Endothelial cell of umbilical vein (primary cell): ENCODE measurements at regions not wholly inside any gene's neighbourhood (a gene's known extent, or its start where the extent isn't known, plus 50 kb on each side); places are given as distances from the start of the nearest gene placed in this dataset.

Experiments
- BruUV-seq: library from RNA; stranded (reverse); fragments of 400-500 nt; replicated peaks from 2 replicates; lab custom pipeline; 2021; lab: Mats Ljungman, UMichigan
- CTCF ChIA-PET: fragments of 300-600, 350-600 bp; sonication (Branson Sonifier 250); formaldehyde crosslinking; loops from one replicate; lab custom pipeline; 2021; ENCODE audit warnings: antibody characterized with exemption, inconsistent platforms; lab: Charles Lee
- POLR2A ChIA-PET: fragments of 300-600, 350-600 bp; sonication (Branson Sonifier 250); formaldehyde crosslinking; loops from one replicate; lab custom pipeline; 2021; ENCODE audit warnings: antibody characterized with exemption, inconsistent platforms; lab: Charles Lee
- DNase-seq: peaks from one replicate; pipeline ENCODE4 v3.0.0-alpha.2; 2011; ENCODE audit warnings: low read depth, low spot score
- FAIRE-seq: peaks from 2 replicates; lab custom pipeline; 2011; peaks lifted over from hg19 to GRCh38; lab: Jason Lieb, UNC
- H2AFZ ChIP-seq: 2 replicates; pipeline ENCODE4 v1.6.0; 2012; ENCODE audit warnings: low read depth, low read length, control low read depth, inconsistent platforms
- H3K27ac ChIP-seq: 2 replicates; pipeline ENCODE4 v1.5.1; 2011; ENCODE audit warnings: low read depth, mild to moderate bottlenecking, control low read depth, low read length, moderate library complexity; ENCODE audit not compliant: insufficient read depth
- H3K27me3 ChIP-seq, 2 experiments: 2 replicates each; pipeline versions ENCODE4 v1.6.0 to v1.6.1; 2011; ENCODE audit warnings: low read length in 2 of 2, mixed read lengths in 1 of 2; ENCODE audit not compliant: control insufficient read depth in 2 of 2, insufficient read depth in 2 of 2
- H3K36me3 ChIP-seq, 2 experiments: 2 replicates in 1 of 2; 3 replicates in 1 of 2; pipeline ENCODE4 v1.5.1; 2011; ENCODE audit warnings: low read length in 2 of 2, mild to moderate bottlenecking in 1 of 2, moderate library complexity in 1 of 2; ENCODE audit not compliant: control insufficient read depth in 2 of 2, insufficient read depth in 2 of 2; ENCODE audit errors: extremely low read depth in 1 of 2
- H3K4me1 ChIP-seq: 3 replicates; pipeline ENCODE4 v1.5.1; 2011; ENCODE audit warnings: mild to moderate bottlenecking, low read length; ENCODE audit not compliant: control insufficient read depth, insufficient read depth; ENCODE audit errors: extremely low read depth
- H3K4me2 ChIP-seq: 2 replicates; pipeline ENCODE4 v1.6.1; 2011; ENCODE audit warnings: low read length, control low read depth, mixed read lengths; ENCODE audit not compliant: insufficient read depth
- H3K4me3 ChIP-seq, 3 experiments: fragments of 200-600 bp in 1 of 3; sonication (generic), shearing (Covaris generic) in 1 of 3; replicated peaks in 1 of 3; 2 replicates each; pipeline ENCODE4 v1.5.1; 2011 to 2016; ENCODE audit warnings: control low read depth in 3 of 3, low read length in 3 of 3, mild to moderate bottlenecking in 2 of 3, inconsistent platforms in 1 of 3, low read depth in 1 of 3, moderate library complexity in 1 of 3; ENCODE audit not compliant: insufficient read depth in 1 of 3
- H3K79me2 ChIP-seq: 2 replicates; pipeline ENCODE4 v1.6.0; 2012; ENCODE audit warnings: low read length, inconsistent platforms; ENCODE audit not compliant: control insufficient read depth, insufficient read depth
- H3K9ac ChIP-seq: replicated peaks from 2 replicates; pipeline ENCODE3; 2011; ENCODE audit warnings: low read length, control low read depth; ENCODE audit not compliant: insufficient read depth; ENCODE audit errors: extremely low read depth
- H3K9me1 ChIP-seq: replicated peaks from 3 replicates; pipeline ENCODE4 v1.6.0; 2011; ENCODE audit warnings: mild to moderate bottlenecking, low read length; ENCODE audit not compliant: control insufficient read depth, insufficient read depth; ENCODE audit errors: extremely low read depth
- H3K9me3 ChIP-seq: replicated peaks from 2 replicates; pipeline ENCODE4 v1.5.1; 2012; ENCODE audit warnings: low read length, inconsistent platforms; ENCODE audit not compliant: control insufficient read depth, insufficient read depth
- H4K20me1 ChIP-seq: replicated peaks from 2 replicates; pipeline ENCODE3; 2011; ENCODE audit warnings: mild to moderate bottlenecking, low read length; ENCODE audit not compliant: control insufficient read depth, insufficient read depth; ENCODE audit errors: extremely low read depth
- CTCF ChIP-seq, 2 donors: IDR thresholded peaks; 1 replicate in 1 of 2; 2 replicates in 1 of 2; pipeline ENCODE4 v1.5.1; 2011; ENCODE audit warnings: low read length in 2 of 2, mild to moderate bottlenecking in 2 of 2, moderate library complexity in 2 of 2, control low read depth in 1 of 2, inconsistent platforms in 1 of 2, low read depth in 1 of 2; ENCODE audit not compliant: insufficient read depth in 1 of 2; ENCODE audit errors: extremely low read depth in 1 of 2
- EZH2 ChIP-seq: IDR thresholded peaks from 2 replicates; pipeline ENCODE4 v1.6.1; 2012; ENCODE audit warnings: borderline replicate concordance, low read depth, mild to moderate bottlenecking, moderate library complexity, low read length, inconsistent platforms; ENCODE audit not compliant: severe bottlenecking
- FOS ChIP-seq: IDR thresholded peaks from 2 replicates; pipeline ENCODE4 v1.6.1; 2011; ENCODE audit warnings: mild to moderate bottlenecking, low read length, moderate library complexity, borderline replicate concordance; ENCODE audit not compliant: insufficient read depth
- GATA2 ChIP-seq: IDR thresholded peaks from 2 replicates; pipeline ENCODE4 v1.7.0; 2011; ENCODE audit warnings: low read depth, mild to moderate bottlenecking, moderate library complexity, mixed read lengths, low read length; ENCODE audit not compliant: insufficient read length, insufficient read depth
- JUN ChIP-seq: IDR thresholded peaks from 2 replicates; pipeline ENCODE4 v1.6.1; 2011; ENCODE audit warnings: borderline replicate concordance, low read depth; ENCODE audit not compliant: insufficient read length, insufficient read depth
- MYC ChIP-seq: IDR thresholded peaks from one replicate; pipeline ENCODE4 v1.6.1; 2011; ENCODE audit warnings: mild to moderate bottlenecking, low read depth, low read length
- POLR2A ChIP-seq: IDR thresholded peaks from 2 replicates; pipeline ENCODE4 v1.6.1; 2012; ENCODE audit warnings: low read depth, mild to moderate bottlenecking, control low read depth, low read length
- POLR2AphosphoS5 ChIP-seq: IDR thresholded peaks from 2 replicates; pipeline ENCODE4 v1.6.1; 2012; ENCODE audit warnings: low read depth, mild to moderate bottlenecking, control low read depth, low read length, moderate library complexity; ENCODE audit not compliant: insufficient read depth
- dilution Hi-C: fragments of 300-500 bp; cut with MboI; formaldehyde crosslinking; loops from one replicate; pipeline ENCODE4 v1.15.0; 2019; ENCODE audit warnings: low sequenced_read_pairs; ENCODE audit not compliant: extremely low pct_ligation_motif_present
- intact Hi-C: fragments of 100-400 bp; cut with micrococcal nuclease; formaldehyde crosslinking; loops from one replicate; pipeline ENCODE4 v1.10.0; 2022
- TF ChIP-seq, protein P1 (sequence below): IDR thresholded peaks from 2 replicates; pipeline ENCODE4 v1.6.1; 2011; ENCODE audit not compliant: insufficient read depth, insufficient read length

- H3K4me1 ChIP-seq, result no peaks in the 10 kb centered on the region
- no peaks in the 10 kb centered on the region for H3K79me2 ChIP-seq
- DNase-seq (no peak), FAIRE-seq (no peak)
- H3K4me2 ChIP-seq, result no peak overlapping the region
- H4K20me1 ChIP-seq, result no peaks in the 10 kb centered on the region
- BruUV-seq, result no TSS peak
- H3K9ac ChIP-seq, result no peak overlapping the region
- ChIA-PET POLR2A (no interaction called here), CTCF (no interaction called here)
- no peak overlapping the region for H2AFZ ChIP-seq
- H3K4me3 ChIP-seq, result no peak overlapping the region
- no peaks in the 10 kb centered on the region for H3K9me1 ChIP-seq
- peaks cover 2% of the 10 kb centered on the region for H3K9me3 ChIP-seq
- TF ChIP-seq POLR2A (no peak), MYC (no peak)
- no peaks in the 10 kb centered on the region for H3K36me3 ChIP-seq
- intact Hi-C loops (no loop called here), dilution Hi-C loops (no loop called here)
- no peaks in the 10 kb centered on the region for H3K27me3 ChIP-seq
- no peak overlapping the region for H3K27ac ChIP-seq
Measured at GRCh38 chr19:32012206-32012605, 333.2 kb upstream of the ZNF507 start.

- no peak overlapping the region for H3K4me3 ChIP-seq
- no peak overlapping the region for H3K4me2 ChIP-seq
- no peak for DNase-seq
- BruUV-seq, result no TSS peak
- H3K9me1 ChIP-seq, result no peaks in the 10 kb centered on the region
- no peak overlapping the region for H3K27ac ChIP-seq
- no peak for TF ChIP-seq JUN
- TF ChIP-seq FOS, result no peak
- no peak for TF ChIP-seq EZH2
- TF ChIP-seq CTCF (IDR thresholded peaks at IDR 0.05; ENCODE audit: extremely low read depth in 1 of 2, insufficient read depth in 1 of 2, low read depth in 1 of 2, low read length in 2 of 2), result no peak
- no peak for TF ChIP-seq MYC
- TF ChIP-seq GATA2, result no peak
- TF ChIP-seq POLR2AphosphoS5, result no peak
- TF ChIP-seq POLR2A, result no peak
- TF ChIP-seq, protein P1, sequence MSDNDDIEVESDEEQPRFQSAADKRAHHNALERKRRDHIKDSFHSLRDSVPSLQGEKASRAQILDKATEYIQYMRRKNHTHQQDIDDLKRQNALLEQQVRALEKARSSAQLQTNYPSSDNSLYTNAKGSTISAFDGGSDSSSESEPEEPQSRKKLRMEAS, result no peak
- peaks cover 2% of the 10 kb centered on the region for H3K9me3 ChIP-seq
- no peaks in the 10 kb centered on the region for H3K27me3 ChIP-seq
- no peak overlapping the region for H2AFZ ChIP-seq
- dilution Hi-C loops, result no loop called here
- no peaks in the 10 kb centered on the region for H3K79me2 ChIP-seq
- no peak for FAIRE-seq
- intact Hi-C loops, result no loop called here
- no peak overlapping the region for H3K9ac ChIP-seq
- POLR2A ChIA-PET, result no interaction called here
- no peaks in the 10 kb centered on the region for H4K20me1 ChIP-seq
- H3K4me1 ChIP-seq, result no peaks in the 10 kb centered on the region
- no peaks in the 10 kb centered on the region for H3K36me3 ChIP-seq
- CTCF ChIA-PET, result no interaction called here
Measured at GRCh38 chr19:32012886-32013631, 332.4 kb upstream of the ZNF507 start.
